ENCODE measurements at regions not wholly inside any gene's neighbourhood (a gene's known extent, or its start where the extent isn't known, plus 50 kb on each side); places are given as distances from the start of the nearest gene placed in this dataset.

DNA sequence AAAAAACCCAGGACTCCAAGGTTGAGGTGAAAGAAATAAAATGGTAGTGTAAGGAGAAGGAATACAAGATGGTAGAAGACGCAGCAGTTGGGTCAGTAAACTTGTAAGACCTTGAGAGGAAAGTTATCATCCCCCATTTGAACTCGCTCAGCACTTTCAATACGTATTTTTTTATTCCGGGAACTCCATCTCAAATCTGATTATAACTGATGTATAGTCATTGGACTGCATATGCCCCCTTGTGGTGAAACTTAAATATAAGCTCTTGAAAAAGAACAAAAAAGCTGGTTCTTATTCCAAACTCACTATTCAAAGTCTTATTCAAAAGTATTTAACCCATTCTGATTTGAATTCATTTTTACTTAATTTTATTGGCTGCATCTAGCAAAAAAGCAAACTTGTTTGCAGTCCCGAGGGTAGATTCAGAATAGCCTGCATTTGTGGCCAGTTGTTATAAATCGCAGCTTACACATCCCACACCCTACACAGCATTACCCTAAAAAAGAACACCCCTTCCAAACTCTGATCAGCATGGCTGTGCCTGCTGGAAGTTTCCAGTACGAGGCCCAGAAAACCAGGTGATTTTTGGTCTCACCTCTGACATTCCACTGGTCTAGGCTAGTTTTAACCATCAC is 118.0 kb downstream of the ESM1 start:
- TF ChIP-seq EZH2 (IDR thresholded peaks at IDR 0.05; ENCODE audit: low read depth, unreplicated experiment): no peak
- TF ChIP-seq, protein P1, sequence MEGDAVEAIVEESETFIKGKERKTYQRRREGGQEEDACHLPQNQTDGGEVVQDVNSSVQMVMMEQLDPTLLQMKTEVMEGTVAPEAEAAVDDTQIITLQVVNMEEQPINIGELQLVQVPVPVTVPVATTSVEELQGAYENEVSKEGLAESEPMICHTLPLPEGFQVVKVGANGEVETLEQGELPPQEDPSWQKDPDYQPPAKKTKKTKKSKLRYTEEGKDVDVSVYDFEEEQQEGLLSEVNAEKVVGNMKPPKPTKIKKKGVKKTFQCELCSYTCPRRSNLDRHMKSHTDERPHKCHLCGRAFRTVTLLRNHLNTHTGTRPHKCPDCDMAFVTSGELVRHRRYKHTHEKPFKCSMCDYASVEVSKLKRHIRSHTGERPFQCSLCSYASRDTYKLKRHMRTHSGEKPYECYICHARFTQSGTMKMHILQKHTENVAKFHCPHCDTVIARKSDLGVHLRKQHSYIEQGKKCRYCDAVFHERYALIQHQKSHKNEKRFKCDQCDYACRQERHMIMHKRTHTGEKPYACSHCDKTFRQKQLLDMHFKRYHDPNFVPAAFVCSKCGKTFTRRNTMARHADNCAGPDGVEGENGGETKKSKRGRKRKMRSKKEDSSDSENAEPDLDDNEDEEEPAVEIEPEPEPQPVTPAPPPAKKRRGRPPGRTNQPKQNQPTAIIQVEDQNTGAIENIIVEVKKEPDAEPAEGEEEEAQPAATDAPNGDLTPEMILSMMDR (conservative IDR thresholded peaks at IDR 0.05; ENCODE audit: low read depth in 2 of 2): peak in 1 of 2 experiments; percentile 75; a peak in 3 of 4 replicates
- no peak for TF ChIP-seq CREB1 (CRISPR knock-in tag; IDR thresholded peaks at IDR 0.05; ENCODE audit: low read depth)
- TF ChIP-seq, protein P2, sequence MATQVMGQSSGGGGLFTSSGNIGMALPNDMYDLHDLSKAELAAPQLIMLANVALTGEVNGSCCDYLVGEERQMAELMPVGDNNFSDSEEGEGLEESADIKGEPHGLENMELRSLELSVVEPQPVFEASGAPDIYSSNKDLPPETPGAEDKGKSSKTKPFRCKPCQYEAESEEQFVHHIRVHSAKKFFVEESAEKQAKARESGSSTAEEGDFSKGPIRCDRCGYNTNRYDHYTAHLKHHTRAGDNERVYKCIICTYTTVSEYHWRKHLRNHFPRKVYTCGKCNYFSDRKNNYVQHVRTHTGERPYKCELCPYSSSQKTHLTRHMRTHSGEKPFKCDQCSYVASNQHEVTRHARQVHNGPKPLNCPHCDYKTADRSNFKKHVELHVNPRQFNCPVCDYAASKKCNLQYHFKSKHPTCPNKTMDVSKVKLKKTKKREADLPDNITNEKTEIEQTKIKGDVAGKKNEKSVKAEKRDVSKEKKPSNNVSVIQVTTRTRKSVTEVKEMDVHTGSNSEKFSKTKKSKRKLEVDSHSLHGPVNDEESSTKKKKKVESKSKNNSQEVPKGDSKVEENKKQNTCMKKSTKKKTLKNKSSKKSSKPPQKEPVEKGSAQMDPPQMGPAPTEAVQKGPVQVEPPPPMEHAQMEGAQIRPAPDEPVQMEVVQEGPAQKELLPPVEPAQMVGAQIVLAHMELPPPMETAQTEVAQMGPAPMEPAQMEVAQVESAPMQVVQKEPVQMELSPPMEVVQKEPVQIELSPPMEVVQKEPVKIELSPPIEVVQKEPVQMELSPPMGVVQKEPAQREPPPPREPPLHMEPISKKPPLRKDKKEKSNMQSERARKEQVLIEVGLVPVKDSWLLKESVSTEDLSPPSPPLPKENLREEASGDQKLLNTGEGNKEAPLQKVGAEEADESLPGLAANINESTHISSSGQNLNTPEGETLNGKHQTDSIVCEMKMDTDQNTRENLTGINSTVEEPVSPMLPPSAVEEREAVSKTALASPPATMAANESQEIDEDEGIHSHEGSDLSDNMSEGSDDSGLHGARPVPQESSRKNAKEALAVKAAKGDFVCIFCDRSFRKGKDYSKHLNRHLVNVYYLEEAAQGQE (IDR thresholded peaks at IDR 0.05; ENCODE audit: unreplicated experiment): no peak
- TF ChIP-seq ZNF331 (CRISPR knock-in tag; IDR thresholded peaks at IDR 0.05; ENCODE audit: low read depth): no peak
- no peak for TF ChIP-seq POLR2AphosphoS5 (IDR thresholded peaks at IDR 0.05; ENCODE audit: low read depth)
- no peak for TF ChIP-seq EZH2phosphoT487 (IDR thresholded peaks at IDR 0.05; ENCODE audit: unreplicated experiment)
- no peak for TF ChIP-seq JUNB (IDR thresholded peaks at IDR 0.05; ENCODE audit: unreplicated experiment)
- TF ChIP-seq STAT1 (IDR thresholded peaks at IDR 0.05; ENCODE audit: unreplicated experiment): no peak
- no peak for TF ChIP-seq ETS1 (IDR thresholded peaks at IDR 0.05)
- no peak for TF ChIP-seq ZNF114 (CRISPR knock-in tag; IDR thresholded peaks at IDR 0.05)
- TF ChIP-seq NANOG (IDR thresholded peaks at IDR 0.05; ENCODE audit: borderline replicate concordance): no peak
- TF ChIP-seq, protein P3, sequence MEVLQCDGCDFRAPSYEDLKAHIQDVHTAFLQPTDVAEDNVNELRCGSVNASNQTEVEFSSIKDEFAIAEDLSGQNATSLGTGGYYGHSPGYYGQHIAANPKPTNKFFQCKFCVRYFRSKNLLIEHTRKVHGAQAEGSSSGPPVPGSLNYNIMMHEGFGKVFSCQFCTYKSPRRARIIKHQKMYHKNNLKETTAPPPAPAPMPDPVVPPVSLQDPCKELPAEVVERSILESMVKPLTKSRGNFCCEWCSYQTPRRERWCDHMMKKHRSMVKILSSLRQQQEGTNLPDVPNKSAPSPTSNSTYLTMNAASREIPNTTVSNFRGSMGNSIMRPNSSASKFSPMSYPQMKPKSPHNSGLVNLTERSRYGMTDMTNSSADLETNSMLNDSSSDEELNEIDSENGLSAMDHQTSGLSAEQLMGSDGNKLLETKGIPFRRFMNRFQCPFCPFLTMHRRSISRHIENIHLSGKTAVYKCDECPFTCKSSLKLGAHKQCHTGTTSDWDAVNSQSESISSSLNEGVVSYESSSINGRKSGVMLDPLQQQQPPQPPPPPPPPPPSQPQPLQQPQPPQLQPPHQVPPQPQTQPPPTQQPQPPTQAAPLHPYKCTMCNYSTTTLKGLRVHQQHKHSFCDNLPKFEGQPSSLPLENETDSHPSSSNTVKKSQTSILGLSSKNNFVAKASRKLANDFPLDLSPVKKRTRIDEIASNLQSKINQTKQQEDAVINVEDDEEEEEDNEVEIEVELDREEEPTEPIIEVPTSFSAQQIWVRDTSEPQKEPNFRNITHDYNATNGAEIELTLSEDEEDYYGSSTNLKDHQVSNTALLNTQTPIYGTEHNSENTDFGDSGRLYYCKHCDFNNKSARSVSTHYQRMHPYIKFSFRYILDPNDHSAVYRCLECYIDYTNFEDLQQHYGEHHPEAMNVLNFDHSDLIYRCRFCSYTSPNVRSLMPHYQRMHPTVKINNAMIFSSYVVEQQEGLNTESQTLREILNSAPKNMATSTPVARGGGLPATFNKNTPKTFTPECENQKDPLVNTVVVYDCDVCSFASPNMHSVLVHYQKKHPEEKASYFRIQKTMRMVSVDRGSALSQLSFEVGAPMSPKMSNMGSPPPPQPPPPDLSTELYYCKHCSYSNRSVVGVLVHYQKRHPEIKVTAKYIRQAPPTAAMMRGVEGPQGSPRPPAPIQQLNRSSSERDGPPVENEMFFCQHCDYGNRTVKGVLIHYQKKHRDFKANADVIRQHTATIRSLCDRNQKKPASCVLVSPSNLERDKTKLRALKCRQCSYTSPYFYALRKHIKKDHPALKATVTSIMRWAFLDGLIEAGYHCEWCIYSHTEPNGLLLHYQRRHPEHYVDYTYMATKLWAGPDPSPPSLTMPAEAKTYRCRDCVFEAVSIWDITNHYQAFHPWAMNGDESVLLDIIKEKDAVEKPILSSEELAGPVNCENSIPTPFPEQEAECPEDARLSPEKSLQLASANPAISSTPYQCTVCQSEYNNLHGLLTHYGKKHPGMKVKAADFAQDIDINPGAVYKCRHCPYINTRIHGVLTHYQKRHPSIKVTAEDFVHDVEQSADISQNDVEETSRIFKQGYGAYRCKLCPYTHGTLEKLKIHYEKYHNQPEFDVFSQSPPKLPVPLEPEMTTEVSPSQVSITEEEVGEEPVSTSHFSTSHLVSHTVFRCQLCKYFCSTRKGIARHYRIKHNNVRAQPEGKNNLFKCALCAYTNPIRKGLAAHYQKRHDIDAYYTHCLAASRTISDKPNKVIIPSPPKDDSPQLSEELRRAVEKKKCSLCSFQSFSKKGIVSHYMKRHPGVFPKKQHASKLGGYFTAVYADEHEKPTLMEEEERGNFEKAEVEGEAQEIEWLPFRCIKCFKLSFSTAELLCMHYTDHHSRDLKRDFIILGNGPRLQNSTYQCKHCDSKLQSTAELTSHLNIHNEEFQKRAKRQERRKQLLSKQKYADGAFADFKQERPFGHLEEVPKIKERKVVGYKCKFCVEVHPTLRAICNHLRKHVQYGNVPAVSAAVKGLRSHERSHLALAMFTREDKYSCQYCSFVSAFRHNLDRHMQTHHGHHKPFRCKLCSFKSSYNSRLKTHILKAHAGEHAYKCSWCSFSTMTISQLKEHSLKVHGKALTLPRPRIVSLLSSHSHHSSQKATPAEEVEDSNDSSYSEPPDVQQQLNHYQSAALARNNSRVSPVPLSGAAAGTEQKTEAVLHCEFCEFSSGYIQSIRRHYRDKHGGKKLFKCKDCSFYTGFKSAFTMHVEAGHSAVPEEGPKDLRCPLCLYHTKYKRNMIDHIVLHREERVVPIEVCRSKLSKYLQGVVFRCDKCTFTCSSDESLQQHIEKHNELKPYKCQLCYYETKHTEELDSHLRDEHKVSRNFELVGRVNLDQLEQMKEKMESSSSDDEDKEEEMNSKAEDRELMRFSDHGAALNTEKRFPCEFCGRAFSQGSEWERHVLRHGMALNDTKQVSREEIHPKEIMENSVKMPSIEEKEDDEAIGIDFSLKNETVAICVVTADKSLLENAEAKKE (CRISPR knock-in tag; IDR thresholded peaks at IDR 0.05): no peak

Data from GM23338 (cell line).